Astrocyte of the spinal cord (primary cell): ENCODE measurements at regions not wholly inside any gene's neighbourhood (a gene's known extent, or its start where the extent isn't known, plus 50 kb on each side); places are given as distances from the start of the nearest gene placed in this dataset.

ENCODE experiments used
- DNase-seq: peaks from one replicate; pipeline ENCODE4 v3.0.0; 2011; ENCODE audit warnings: low read depth, low spot score
- H3K4me3 ChIP-seq: 2 replicates; pipeline ENCODE4 v1.5.1; 2011; ENCODE audit warnings: low read depth, mild to moderate bottlenecking, low read length, moderate library complexity
- in situ Hi-C: cut with HindIII; loops from 2 replicates; pipeline ENCODE4 v1.10.0; 2017; ENCODE audit warnings: low sequenced_read_pairs
- TF ChIP-seq, protein P1 (sequence below): IDR thresholded peaks from 2 replicates; pipeline ENCODE4 v1.5.1; 2012; ENCODE audit warnings: low read depth, mild to moderate bottlenecking, low read length, inconsistent platforms

DNA sequence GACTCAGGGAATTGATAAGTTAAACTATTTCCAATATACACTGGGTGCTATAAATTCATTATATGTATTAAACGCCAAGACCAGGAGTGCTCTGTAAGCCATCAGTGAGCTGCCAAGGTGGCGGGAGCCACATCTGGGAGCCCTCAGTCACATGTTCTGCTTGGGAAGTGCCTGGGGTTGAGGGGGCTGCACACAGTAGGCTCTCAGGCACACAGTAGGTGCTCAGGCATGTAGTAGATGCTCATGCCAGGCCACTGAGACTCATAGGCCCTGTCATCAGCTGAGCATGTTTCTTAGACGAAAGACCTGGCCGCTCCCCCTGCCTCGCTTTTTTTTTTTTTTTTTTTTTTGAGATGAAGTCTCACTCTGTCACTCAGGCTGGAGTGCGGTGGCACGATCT, 83.3 kb upstream of the BHLHE23 start:
- TF ChIP-seq, protein P1, sequence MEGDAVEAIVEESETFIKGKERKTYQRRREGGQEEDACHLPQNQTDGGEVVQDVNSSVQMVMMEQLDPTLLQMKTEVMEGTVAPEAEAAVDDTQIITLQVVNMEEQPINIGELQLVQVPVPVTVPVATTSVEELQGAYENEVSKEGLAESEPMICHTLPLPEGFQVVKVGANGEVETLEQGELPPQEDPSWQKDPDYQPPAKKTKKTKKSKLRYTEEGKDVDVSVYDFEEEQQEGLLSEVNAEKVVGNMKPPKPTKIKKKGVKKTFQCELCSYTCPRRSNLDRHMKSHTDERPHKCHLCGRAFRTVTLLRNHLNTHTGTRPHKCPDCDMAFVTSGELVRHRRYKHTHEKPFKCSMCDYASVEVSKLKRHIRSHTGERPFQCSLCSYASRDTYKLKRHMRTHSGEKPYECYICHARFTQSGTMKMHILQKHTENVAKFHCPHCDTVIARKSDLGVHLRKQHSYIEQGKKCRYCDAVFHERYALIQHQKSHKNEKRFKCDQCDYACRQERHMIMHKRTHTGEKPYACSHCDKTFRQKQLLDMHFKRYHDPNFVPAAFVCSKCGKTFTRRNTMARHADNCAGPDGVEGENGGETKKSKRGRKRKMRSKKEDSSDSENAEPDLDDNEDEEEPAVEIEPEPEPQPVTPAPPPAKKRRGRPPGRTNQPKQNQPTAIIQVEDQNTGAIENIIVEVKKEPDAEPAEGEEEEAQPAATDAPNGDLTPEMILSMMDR = no peak
- H3K4me3 ChIP-seq = no peak overlapping the region
- DNase-seq = no peak
- in situ Hi-C loops = no loop called here

DNA sequence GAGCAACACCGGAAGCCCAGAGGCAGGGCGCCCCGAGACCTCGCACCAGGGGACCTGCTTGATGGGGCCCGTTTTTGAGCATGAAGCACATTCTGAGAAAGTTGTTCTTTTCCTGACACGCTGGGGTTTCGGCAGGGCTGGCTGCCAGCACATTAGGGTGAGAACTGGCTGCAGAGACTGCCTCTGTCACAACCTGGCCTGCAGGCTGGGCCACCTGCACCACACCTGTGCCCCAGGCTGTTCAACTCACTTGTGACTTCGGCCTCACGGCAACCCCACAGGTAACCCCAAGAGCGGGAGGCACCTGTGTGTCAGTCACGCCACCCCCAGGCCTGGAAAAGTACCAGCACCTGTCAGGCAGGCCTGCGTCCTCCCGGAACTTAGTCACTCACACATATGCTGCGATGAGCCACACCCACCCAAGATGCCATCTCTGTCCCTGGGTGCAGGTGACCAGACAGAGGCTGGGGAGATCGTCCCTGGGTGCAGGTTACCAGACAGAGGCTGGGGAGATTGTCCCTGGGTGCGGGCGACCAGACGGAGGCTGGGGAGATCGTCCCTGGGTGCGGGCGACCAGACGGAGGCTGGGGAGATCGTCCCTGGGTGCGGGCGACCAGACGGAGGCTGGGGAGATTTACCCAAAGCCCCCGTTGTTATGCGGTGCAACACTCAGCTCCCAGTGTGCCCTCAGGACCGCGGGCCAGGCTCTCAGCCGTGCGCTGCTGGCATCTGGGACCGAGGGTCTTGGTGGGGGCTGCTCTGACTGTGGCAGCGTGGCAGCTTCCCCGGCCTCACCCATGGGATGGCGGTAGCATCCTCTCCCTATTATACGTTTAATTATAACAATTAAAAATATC, 82.5 kb upstream of the BHLHE23 start:
- in situ Hi-C loops = no loop called here
- TF ChIP-seq, protein P1 = no peak
- no peak overlapping the region for H3K4me3 ChIP-seq
- DNase-seq = no peak

DNA sequence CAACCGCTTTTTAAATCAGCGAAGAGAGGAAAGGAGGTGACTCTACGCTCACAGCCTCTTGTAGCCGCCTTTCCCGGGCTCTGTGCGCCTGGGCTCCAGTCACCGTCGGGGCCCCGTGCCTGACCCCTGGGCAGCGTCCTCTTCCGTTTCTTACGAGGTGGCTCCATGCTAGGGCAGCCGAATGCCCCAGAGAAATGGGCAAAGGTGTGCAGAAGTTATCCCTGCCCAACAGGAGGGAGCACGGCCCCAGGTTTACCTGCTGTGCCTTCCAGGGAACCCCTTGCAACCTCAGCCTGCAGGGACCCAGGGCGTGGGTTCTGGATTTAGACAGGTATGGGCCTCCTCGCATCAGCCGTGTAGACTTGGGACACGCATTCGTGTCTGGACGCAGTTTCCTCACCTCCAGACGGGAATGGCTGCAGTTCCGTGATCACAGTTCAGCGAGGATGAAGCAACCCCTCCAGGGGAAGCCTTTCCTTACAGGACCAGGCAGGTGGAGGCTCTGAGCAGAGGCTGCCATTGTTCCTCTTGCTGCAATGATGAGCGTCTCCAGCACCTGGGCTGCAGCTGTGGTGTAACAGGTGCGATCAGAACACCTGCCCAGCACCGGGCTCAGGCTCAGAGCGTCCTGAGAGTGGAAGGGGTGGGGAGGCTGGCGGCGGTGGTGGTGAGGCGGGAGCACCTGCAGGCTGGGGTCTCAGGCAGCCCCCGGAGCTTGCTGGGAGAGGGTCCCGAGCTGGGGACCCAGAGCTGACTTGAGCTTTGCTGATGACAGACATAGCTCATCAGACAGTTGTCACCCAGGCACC, 81.3 kb upstream of the BHLHE23 start:
- DNase-seq = no peak
- no peak overlapping the region for H3K4me3 ChIP-seq
- TF ChIP-seq, protein P1 = no peak
- in situ Hi-C loops = no loop called here

DNA sequence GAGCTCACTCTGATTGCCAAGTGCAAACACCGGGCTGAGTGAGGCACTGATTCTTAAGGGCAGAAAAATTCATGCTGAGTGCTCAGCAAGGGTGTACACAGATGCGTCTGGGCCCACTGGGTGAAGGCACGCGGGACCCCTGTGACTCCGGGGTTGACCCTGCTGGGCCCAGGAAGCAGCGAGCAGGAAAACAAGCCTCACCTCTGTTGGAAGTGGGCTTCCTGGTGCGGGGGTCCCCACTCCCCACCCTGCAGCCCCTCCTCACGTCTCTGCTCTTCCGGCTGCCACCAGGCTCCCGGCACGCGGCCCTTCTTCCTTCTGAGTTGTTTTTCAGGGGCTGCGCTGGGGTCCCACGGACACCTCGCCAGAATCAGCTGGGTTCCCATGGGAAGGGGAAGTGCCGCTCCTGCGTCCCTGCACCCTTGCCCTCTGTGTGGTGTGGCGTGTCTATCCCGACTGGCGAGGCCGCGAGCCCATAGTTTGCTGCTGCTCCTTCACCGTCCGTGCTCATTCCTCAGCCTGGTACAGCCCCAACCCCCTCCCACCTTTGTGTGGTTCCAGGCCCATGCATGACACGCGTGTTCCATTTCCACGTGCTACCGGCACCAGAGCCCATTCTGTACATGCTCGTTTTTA, 80.6 kb upstream of the BHLHE23 start:
- TF ChIP-seq, protein P1 = no peak
- no peak overlapping the region for H3K4me3 ChIP-seq
- in situ Hi-C loops = no loop called here
- no peak for DNase-seq

DNA sequence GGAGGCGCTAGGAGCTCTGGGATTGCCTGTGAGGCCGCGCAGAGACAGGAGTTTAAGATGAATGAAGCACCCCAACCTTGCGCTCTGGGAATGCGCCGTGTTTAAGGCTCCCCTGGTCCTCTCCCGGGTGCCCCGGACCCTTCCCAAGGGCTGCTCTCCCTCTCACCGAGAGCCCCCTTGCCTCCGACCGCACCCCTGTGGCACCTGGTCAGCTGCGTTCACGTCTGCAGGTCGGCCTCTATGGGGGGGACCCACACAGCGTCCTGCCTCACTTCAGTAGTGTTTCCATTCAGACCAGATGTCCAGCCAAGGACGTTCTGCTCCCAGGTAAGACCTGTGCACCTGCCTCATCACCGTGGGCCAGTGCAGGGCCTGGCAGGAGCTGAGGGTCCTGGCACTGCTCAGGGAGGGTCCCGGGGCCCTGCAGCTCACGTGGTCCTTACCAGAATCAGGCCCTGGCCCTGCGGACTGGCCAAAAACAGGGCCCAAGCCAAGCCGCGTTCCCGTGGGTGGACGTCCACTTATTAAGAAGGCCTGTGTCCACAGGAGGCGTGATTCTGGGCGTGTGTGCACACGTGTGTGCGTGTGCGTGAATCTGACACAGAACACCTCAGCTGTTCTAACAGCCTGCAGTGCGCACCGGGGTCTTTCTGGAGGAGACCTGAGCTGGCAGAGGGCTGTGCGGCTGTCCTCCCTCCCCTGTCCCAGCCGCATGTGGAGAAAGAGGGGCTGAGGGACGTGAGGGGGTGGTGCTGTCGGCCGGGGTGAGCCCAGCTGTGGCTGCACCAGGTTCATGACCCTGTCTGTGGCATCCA, 79.9 kb upstream of the BHLHE23 start:
- TF ChIP-seq, protein P1 = no peak
- DNase-seq = no peak
- in situ Hi-C loops = no loop called here

More for the DNA sequence above, 79.9 kb upstream of the BHLHE23 start:
- no peak overlapping the region for H3K4me3 ChIP-seq
